Fibroblast of the aortic adventitia (primary cell): ENCODE measurements at regions not wholly inside any gene's neighbourhood (a gene's known extent, or its start where the extent isn't known, plus 50 kb on each side); places are given as distances from the start of the nearest gene placed in this dataset.
"Not testable (repeated sequence)": the region's sequence is repeated elsewhere in the genome, so short reads cannot be mapped to it uniquely, and the experiment has no call there.

Source experiments
- DNase-seq: peaks from one replicate; pipeline ENCODE4 v3.0.0-alpha.2; 2010; ENCODE audit warnings: low read depth
- H3K4me3 ChIP-seq: 2 replicates; pipeline ENCODE4 v1.5.1; 2011; ENCODE audit warnings: low read depth, mild to moderate bottlenecking, control low read depth, low read length, moderate library complexity
- TF ChIP-seq, protein P1 (sequence below): IDR thresholded peaks from 2 replicates; pipeline ENCODE4 v1.5.1; 2011; ENCODE audit warnings: mild to moderate bottlenecking, low read length, control low read depth, inconsistent platforms; ENCODE audit not compliant: insufficient read depth

DNA sequence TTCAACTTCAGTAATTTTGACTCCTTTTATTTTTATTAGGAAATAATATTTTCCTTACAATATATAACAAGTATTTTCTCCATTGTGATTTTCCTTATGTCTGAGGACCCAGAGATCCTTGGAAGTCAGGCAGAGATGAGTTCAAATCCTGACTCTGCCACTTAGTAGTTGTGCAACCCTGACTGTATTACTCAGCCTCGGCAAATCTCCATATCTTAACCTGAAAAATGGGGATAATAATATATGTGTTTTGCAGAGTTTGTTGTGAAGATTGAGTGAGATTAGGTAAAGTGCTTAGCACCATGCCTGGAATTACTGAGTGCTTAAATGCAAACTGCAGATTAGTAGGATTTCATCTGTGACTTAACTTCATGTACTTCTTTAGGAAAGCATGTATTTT, 120.5 kb upstream of the KLF14 start:
- no peak for DNase-seq
- TF ChIP-seq, protein P1, sequence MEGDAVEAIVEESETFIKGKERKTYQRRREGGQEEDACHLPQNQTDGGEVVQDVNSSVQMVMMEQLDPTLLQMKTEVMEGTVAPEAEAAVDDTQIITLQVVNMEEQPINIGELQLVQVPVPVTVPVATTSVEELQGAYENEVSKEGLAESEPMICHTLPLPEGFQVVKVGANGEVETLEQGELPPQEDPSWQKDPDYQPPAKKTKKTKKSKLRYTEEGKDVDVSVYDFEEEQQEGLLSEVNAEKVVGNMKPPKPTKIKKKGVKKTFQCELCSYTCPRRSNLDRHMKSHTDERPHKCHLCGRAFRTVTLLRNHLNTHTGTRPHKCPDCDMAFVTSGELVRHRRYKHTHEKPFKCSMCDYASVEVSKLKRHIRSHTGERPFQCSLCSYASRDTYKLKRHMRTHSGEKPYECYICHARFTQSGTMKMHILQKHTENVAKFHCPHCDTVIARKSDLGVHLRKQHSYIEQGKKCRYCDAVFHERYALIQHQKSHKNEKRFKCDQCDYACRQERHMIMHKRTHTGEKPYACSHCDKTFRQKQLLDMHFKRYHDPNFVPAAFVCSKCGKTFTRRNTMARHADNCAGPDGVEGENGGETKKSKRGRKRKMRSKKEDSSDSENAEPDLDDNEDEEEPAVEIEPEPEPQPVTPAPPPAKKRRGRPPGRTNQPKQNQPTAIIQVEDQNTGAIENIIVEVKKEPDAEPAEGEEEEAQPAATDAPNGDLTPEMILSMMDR = no peak
- no peak overlapping the region for H3K4me3 ChIP-seq

GRCh38 chr7:130856866-130857265, 122.9 kb upstream of the KLF14 start:
- DNase-seq = no peak
- no peak overlapping the region for H3K4me3 ChIP-seq
- TF ChIP-seq, protein P1 = no peak

GRCh38 chr7:130860832-130861231, 126.8 kb upstream of the KLF14 start:
- H3K4me3 ChIP-seq, DNase-seq: not testable (repeated sequence)

DNA sequence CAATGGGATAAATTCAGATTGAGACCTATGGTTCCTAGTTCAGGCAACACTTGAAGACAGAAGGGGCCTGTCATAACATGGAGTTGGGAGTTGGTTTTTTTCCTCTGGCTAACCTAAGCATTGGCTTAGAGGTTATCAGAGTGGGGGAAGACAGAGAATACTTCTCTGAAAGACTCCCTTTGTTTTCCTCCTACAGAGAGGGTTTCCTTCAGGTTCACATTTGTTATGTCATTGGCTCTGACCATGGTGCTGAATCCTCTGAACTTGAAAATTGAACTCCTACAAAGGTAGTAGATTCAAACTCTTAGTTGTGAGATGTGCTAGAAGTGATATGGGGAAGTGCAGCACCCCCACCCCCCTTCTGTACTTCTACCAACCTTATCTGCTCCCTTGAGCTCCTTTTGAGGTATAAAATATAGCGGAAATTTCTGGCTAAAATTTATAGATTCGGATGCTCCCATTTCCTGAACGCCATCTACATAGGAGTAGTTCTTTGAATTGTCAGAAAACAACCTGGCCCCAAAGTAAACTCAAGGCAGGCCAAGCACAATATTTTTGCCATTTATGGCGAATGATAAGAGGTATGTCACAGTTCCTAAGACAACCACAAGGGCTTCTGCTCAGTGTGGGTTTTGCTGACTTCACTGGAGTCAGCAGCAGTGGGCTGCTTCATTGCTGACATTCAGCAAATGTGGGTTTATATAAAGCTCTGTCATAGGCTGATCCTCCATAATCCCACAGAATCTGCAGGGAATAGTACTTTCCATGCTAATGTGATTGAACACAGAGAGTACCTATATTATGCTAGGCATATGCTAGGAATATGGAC, 131.6 kb upstream of the KLF14 start:
- no peak overlapping the region for H3K4me3 ChIP-seq
- TF ChIP-seq, protein P1 = peak; percentile 19
- DNase-seq = peak; percentile 62

- no peak overlapping the region for H3K4me3 ChIP-seq
- DNase-seq = no peak
- TF ChIP-seq, protein P1 = no peak
These were observed 133.0 kb upstream of the KLF14 start for GRCh38 chr7:130867039-130867438.

GRCh38 chr7:130867581-130868136, 133.7 kb upstream of the KLF14 start:
- TF ChIP-seq, protein P1 = no peak
- no peak overlapping the region for H3K4me3 ChIP-seq
- DNase-seq = no peak

- DNase-seq = no peak
- TF ChIP-seq, protein P1 = no peak
- no peak overlapping the region for H3K4me3 ChIP-seq
These were observed 134.1 kb upstream of the KLF14 start for GRCh38 chr7:130868139-130868538.
